H9 (cell line): ENCODE measurements at regions not wholly inside any gene's neighbourhood (a gene's known extent, or its start where the extent isn't known, plus 50 kb on each side); places are given as distances from the start of the nearest gene placed in this dataset.

Source experiments
- DNase-seq: peaks from one replicate; pipeline ENCODE4 v3.0.0-alpha.2; 2017
- H2AFZ ChIP-seq: one replicate; pipeline ENCODE4 v1.6.1; 2013; ENCODE audit warnings: mild to moderate bottlenecking, low read length, control low read depth, moderate library complexity
- H2AK5ac ChIP-seq: 2 replicates; pipeline ENCODE4 v1.6.1; 2013; ENCODE audit warnings: low read length, control low read depth, mixed read lengths; ENCODE audit not compliant: insufficient read length
- H2BK120ac ChIP-seq: one replicate; pipeline ENCODE4 v1.6.1; 2013; ENCODE audit warnings: low read depth, mild to moderate bottlenecking, low read length, control low read depth, inconsistent platforms; ENCODE audit not compliant: poor library complexity, severe bottlenecking
- H2BK12ac ChIP-seq: 2 replicates; pipeline ENCODE4 v1.6.1; 2013; ENCODE audit warnings: low read length, control low read depth, mixed read lengths, low read depth; ENCODE audit not compliant: insufficient read length
- H2BK15ac ChIP-seq: 2 replicates; pipeline ENCODE4 v1.6.1; 2013; ENCODE audit warnings: low read depth, low read length, control low read depth
- H2BK20ac ChIP-seq: one replicate; pipeline ENCODE4 v1.6.1; 2013; ENCODE audit warnings: low read depth, mild to moderate bottlenecking, low read length, control low read depth, inconsistent platforms; ENCODE audit not compliant: poor library complexity, severe bottlenecking
- H2BK5ac ChIP-seq: 2 replicates; pipeline ENCODE4 v1.6.1; 2013; ENCODE audit warnings: low read length, control low read depth, mixed read lengths; ENCODE audit not compliant: insufficient read length
- H3K14ac ChIP-seq: 2 replicates; pipeline ENCODE4 v1.6.1; 2013; ENCODE audit warnings: low read length, control low read depth; ENCODE audit not compliant: insufficient read depth
- H3K18ac ChIP-seq: 2 replicates; pipeline ENCODE4 v1.6.1; 2013; ENCODE audit warnings: low read depth, mild to moderate bottlenecking, mixed read lengths, low read length, control low read depth; ENCODE audit not compliant: insufficient read length
- H3K23ac ChIP-seq: 2 replicates; pipeline ENCODE4 v1.6.1; 2013; ENCODE audit warnings: low read length, control low read depth, mixed read lengths, low read depth; ENCODE audit not compliant: insufficient read length
- H3K23me2 ChIP-seq: 2 replicates; pipeline ENCODE4 v1.6.1; 2013; ENCODE audit warnings: low read depth, mild to moderate bottlenecking, mixed read lengths, low read length, control low read depth; ENCODE audit not compliant: insufficient read length, poor library complexity, severe bottlenecking
- H3K27ac ChIP-seq: 2 replicates; pipeline ENCODE4 v1.5.1; 2013; ENCODE audit warnings: low read length, control low read depth, mixed read lengths, low read depth; ENCODE audit not compliant: insufficient read length
- H3K27me3 ChIP-seq: 2 replicates; pipeline ENCODE4 v1.6.1; 2013; ENCODE audit warnings: low read length, control low read depth, inconsistent platforms; ENCODE audit not compliant: insufficient read depth
- H3K4ac ChIP-seq: 2 replicates; pipeline ENCODE4 v1.6.1; 2013; ENCODE audit warnings: low read depth, mild to moderate bottlenecking, control low read depth, inconsistent platforms, low read length, moderate library complexity
- H3K4me1 ChIP-seq: 2 replicates; pipeline ENCODE4 v1.6.1; 2013; ENCODE audit warnings: low read length, control low read depth, inconsistent platforms; ENCODE audit not compliant: insufficient read depth
- H3K4me2 ChIP-seq: 2 replicates; pipeline ENCODE4 v1.6.1; 2013; ENCODE audit warnings: low read length, control low read depth, mixed read lengths; ENCODE audit not compliant: insufficient read length, insufficient read depth
- H3K56ac ChIP-seq: 2 replicates; pipeline ENCODE4 v1.6.1; 2013; ENCODE audit warnings: low read depth, mild to moderate bottlenecking, mixed read lengths, low read length, control low read depth; ENCODE audit not compliant: insufficient read length
- H3K79me1 ChIP-seq: 2 replicates; pipeline ENCODE4 v1.6.1; 2013; ENCODE audit warnings: low read depth, mild to moderate bottlenecking, moderate library complexity, low read length, control low read depth, inconsistent platforms; ENCODE audit not compliant: insufficient read depth, poor library complexity, severe bottlenecking
- H3K79me2 ChIP-seq: 2 replicates; pipeline ENCODE4 v1.6.1; 2013; ENCODE audit warnings: low read length, control low read depth, inconsistent platforms; ENCODE audit not compliant: insufficient read depth
- H3K9ac ChIP-seq: 2 replicates; pipeline ENCODE4 v1.6.1; 2013; ENCODE audit warnings: low read length, control low read depth, mixed read lengths; ENCODE audit not compliant: insufficient read length; ENCODE audit errors: extremely low read depth
- H3K9me3 ChIP-seq: one replicate; pipeline ENCODE4 v1.6.1; 2013; ENCODE audit warnings: low read depth, low read length, inconsistent platforms; ENCODE audit not compliant: control insufficient read depth
- H3T11ph ChIP-seq: one replicate; pipeline ENCODE4 v1.6.1; 2013; ENCODE audit warnings: mild to moderate bottlenecking, low read length, control low read depth, inconsistent platforms
- H4K20me1 ChIP-seq: one replicate; pipeline ENCODE4 v1.6.1; 2013; ENCODE audit not compliant: control insufficient read depth, insufficient read length, insufficient read depth
- H4K5ac ChIP-seq: 2 replicates; pipeline ENCODE4 v1.6.1; 2013; ENCODE audit warnings: low read depth, mild to moderate bottlenecking, mixed read lengths, low read length, control low read depth; ENCODE audit not compliant: insufficient read length
- H4K8ac ChIP-seq: replicated peaks from 2 replicates; pipeline ENCODE4 v1.6.1; 2013; ENCODE audit warnings: low read length, control low read depth, mixed read lengths, low read depth; ENCODE audit not compliant: insufficient read length
- H4K91ac ChIP-seq: 2 replicates; pipeline ENCODE4 v1.6.1; 2013; ENCODE audit warnings: low read depth, mild to moderate bottlenecking, moderate library complexity, mixed read lengths, low read length, control low read depth; ENCODE audit not compliant: insufficient read length
- H3K27ac Mint-ChIP-seq, 3 experiments: 2 replicates in 2 of 3; 3 replicates in 1 of 3; pipeline ENCODE4 v1.8.0; 2020 to 2021; ENCODE audit warnings: mixed read lengths in 3 of 3, mild to moderate bottlenecking in 1 of 3, moderate library complexity in 1 of 3
- H3K27me3 Mint-ChIP-seq: 2 replicates; pipeline ENCODE4 v1.8.0; 2021; ENCODE audit warnings: low read depth, mild to moderate bottlenecking, moderate library complexity, mixed read lengths
- H3K36me3 Mint-ChIP-seq, 3 experiments: 2 replicates in 2 of 3; 3 replicates in 1 of 3; pipeline ENCODE4 v1.8.0; 2020 to 2021; ENCODE audit warnings: low read depth in 3 of 3, mixed read lengths in 3 of 3; ENCODE audit not compliant: insufficient read depth in 1 of 3
- H3K4me1 Mint-ChIP-seq, 2 experiments: 2 replicates each; pipeline ENCODE4 v1.8.0; 2020; ENCODE audit warnings: mixed read lengths in 2 of 2
- H3K4me3 Mint-ChIP-seq, 2 experiments: 2 replicates in 1 of 2; 3 replicates in 1 of 2; pipeline ENCODE4 v1.8.0; 2020 to 2021; ENCODE audit warnings: mild to moderate bottlenecking in 2 of 2, mixed read lengths in 2 of 2, moderate library complexity in 1 of 2
- H3K9me3 Mint-ChIP-seq, 2 experiments: 2 replicates in 1 of 2; 3 replicates in 1 of 2; pipeline ENCODE4 v1.8.0; 2020; ENCODE audit warnings: mild to moderate bottlenecking in 2 of 2, mixed read lengths in 2 of 2, moderate library complexity in 1 of 2
- WGBS: extraction: QIAGEN DNeasy Blood & Tissue Kit; methylation state at CpG from one replicate; pipeline ENCODE4 v1.1.7; 2013; ENCODE audit warnings: missing lambda C conversion rate, low lambda C conversion rate, mixed read lengths; ENCODE audit not compliant: insufficient read length; ENCODE audit errors: extremely low coverage; 5-methylcytosine and 5-hydroxymethylcytosine counted together
- TF ChIP-seq, protein P1 (sequence below): fragments of 200-600 bp; sonication (generic); conservative IDR thresholded peaks from 3 replicates; pipeline ENCODE4 v1.8.0; 2021; ENCODE audit warnings: antibody characterized with exemption, mild to moderate bottlenecking

DNA sequence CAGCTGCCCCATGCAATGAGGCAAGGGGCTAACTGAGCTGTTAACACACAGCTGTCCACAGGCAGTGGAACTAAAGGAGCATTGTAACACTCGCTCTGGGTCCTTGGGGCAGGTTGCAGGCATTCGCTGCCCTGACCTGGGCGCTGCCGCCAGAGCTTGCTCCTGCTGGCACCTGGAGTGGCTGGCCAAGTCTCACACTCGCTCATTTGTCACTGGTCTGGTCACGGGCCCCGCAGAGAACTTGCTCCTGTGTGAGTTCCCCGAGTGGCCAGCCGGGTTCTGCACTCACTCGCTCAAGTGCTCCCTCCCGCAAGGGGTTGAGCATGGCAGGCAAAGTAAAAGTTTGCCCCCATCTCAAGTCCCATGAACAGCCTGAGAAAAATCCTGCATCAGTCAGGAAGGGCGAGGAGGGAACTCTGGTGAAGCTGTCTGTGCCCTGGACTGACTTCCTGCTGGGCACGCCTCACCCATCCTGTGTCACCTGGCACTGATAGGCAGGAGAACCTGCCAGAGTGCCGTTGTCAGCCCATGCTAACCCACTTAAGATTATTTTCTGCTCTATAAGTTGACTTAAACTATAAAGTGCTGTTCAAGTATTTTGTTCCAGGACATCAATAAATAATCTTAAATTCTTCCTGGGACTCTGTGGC lies 934.8 kb upstream of the GYPC start:
- no CpG with 5 or more reads among the region's 14 CpGs for WGBS
- Histone ChIP-seq H2BK120ac (no peak overlapping the region), H3K56ac (no peak overlapping the region), H3K79me1 (no peaks in the 10 kb centered on the region), H3K27me3 (no peaks in the 10 kb centered on the region), H3K27ac (no peak overlapping the region), H4K5ac (no peak overlapping the region), H2BK12ac (no peak overlapping the region), H3K18ac (no peak overlapping the region), H2AK5ac (no peak overlapping the region), H2BK15ac (no peak overlapping the region), H3K4me2 (no peak overlapping the region), H3K9ac (no peak overlapping the region), H3K23me2 (no peaks in the 10 kb centered on the region), H4K8ac (no peak overlapping the region), H2BK20ac (no peak overlapping the region), H3K23ac (no peak overlapping the region), H2BK5ac (no peak overlapping the region), H2AFZ (no peak overlapping the region), H3K79me2 (no peaks in the 10 kb centered on the region), H3K4ac (no peak overlapping the region), H3K14ac (no peak overlapping the region), H3T11ph (no peak overlapping the region), H4K20me1 (no peaks in the 10 kb centered on the region), H3K9me3 (no peaks in the 10 kb centered on the region), H4K91ac (no peak overlapping the region), H3K4me1 (no peaks in the 10 kb centered on the region)
- no peak overlapping the region for H3K4me3 Mint-ChIP-seq
- H3K4me1 Mint-ChIP-seq: no peaks in the 10 kb centered on the region
- H3K27ac Mint-ChIP-seq: no peak overlapping the region
- H3K36me3 Mint-ChIP-seq: no peaks in the 10 kb centered on the region
- no peaks in the 10 kb centered on the region for H3K9me3 Mint-ChIP-seq
- no peak for DNase-seq
- H3K27me3 Mint-ChIP-seq: no peaks in the 10 kb centered on the region
- TF ChIP-seq, protein P1, sequence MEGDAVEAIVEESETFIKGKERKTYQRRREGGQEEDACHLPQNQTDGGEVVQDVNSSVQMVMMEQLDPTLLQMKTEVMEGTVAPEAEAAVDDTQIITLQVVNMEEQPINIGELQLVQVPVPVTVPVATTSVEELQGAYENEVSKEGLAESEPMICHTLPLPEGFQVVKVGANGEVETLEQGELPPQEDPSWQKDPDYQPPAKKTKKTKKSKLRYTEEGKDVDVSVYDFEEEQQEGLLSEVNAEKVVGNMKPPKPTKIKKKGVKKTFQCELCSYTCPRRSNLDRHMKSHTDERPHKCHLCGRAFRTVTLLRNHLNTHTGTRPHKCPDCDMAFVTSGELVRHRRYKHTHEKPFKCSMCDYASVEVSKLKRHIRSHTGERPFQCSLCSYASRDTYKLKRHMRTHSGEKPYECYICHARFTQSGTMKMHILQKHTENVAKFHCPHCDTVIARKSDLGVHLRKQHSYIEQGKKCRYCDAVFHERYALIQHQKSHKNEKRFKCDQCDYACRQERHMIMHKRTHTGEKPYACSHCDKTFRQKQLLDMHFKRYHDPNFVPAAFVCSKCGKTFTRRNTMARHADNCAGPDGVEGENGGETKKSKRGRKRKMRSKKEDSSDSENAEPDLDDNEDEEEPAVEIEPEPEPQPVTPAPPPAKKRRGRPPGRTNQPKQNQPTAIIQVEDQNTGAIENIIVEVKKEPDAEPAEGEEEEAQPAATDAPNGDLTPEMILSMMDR: no peak
